DMS53 treated with DMSO at 0.1 percent for 48 hours (cell line): ENCODE measurements at regions not wholly inside any gene's neighbourhood (a gene's known extent, or its start where the extent isn't known, plus 50 kb on each side); places are given as distances from the start of the nearest gene placed in this dataset.

ENCODE experiments used
- DNase-seq: peaks from one replicate; lab custom pipeline; 2025; ENCODE audit not compliant: unreplicated experiment; lab: John Stamatoyannopoulos, UW

GRCh38 chr7:108810756-108811385 is 241.2 kb downstream of the DNAJB9 start:
- DNase-seq = no peak

GRCh38 chr7:108813251-108814014 is 243.8 kb downstream of the DNAJB9 start:
- DNase-seq = no peak

- no peak for DNase-seq
Measured at GRCh38 chr7:108815815-108816214, 246.1 kb downstream of the DNAJB9 start.

DNA sequence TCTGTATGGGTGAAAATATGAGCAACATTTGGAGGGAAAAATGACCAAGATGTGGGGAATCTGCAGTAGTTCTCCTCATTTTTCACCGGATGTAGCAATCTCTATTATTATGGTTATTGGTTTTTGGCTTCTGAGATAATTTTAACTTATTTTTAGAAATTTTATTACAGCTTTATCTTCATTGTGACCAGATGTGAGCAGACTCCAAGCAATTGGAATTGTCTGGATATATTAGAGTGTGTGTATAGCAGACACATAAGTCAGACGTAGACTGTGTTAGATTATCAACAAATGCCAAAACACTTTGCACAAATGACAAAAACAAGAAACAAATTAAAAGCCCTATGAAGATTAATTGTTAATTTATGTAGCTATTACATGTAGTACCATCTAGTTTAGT is 249.1 kb downstream of the DNAJB9 start:
- no peak for DNase-seq

DNA sequence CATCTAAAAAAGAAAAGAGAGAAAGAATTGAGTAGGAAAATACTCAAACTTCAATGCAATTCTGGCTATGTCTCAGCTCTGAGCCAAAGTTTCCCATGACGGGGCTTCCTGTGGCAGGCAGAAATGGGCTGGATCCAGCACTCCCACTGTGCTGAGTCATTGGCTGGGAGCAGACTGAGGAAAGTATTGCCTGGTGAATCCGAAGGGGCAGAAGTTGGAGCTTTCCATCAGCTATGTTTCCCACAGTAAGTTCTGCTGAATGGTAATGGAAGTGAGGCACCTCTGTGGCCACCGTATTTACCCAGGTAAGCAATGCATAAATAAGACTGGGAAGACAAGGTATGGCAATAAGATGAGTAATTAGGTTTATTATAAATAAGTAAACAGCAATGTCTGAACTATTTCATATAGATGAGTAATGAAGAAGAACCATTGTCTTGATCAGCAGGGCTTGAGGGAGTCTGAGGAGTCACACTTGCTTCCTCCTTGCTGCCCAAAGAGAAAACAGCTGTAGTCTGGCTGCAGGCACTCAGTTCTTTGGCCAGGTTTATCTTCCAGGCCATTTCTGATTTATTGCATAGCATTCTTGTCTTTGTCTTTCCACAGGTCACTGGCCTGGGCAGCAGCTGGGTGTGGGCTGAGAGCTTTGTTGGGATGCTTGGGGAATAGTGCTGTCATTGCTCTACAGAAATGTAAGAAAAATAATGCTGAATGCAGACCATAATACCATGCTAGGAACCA is 255.3 kb downstream of the DNAJB9 start:
- no peak for DNase-seq

- no peak for DNase-seq
Measured at GRCh38 chr7:108825581-108825909, 255.9 kb downstream of the DNAJB9 start.

- no peak for DNase-seq
Measured at GRCh38 chr7:108836256-108836655, 266.6 kb downstream of the DNAJB9 start.

GRCh38 chr7:108838198-108838597 is 268.5 kb downstream of the DNAJB9 start:
- no peak for DNase-seq

- no peak for DNase-seq
Measured at GRCh38 chr7:108839076-108839475, 269.4 kb downstream of the DNAJB9 start.

GRCh38 chr7:108845951-108846350 is 276.3 kb downstream of the DNAJB9 start:
- DNase-seq = no peak

DNA sequence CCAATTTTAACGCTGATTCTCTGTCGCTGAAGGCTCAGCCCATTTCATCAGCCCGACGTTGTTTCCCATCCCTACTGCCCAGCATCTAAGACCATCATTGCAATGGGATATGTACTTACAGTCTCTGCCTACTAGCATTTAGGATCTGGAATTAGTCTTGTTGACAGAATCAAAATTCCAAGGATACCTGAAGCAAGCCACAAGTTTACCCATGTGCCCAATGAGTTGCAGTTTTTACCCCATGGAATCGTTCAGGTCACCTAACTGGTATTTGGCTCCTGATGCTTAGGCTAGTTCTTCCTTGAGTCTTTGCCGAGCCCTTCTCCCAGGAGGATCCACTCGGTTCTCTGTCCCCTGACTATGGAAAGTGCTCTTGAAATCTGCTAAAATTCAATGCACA is 276.8 kb downstream of the DNAJB9 start:
- no peak for DNase-seq

- DNase-seq = no peak
Measured at GRCh38 chr7:108848486-108848885, 278.8 kb downstream of the DNAJB9 start.

GRCh38 chr7:108860615-108861014 is 290.9 kb downstream of the DNAJB9 start:
- DNase-seq = no peak

DNA sequence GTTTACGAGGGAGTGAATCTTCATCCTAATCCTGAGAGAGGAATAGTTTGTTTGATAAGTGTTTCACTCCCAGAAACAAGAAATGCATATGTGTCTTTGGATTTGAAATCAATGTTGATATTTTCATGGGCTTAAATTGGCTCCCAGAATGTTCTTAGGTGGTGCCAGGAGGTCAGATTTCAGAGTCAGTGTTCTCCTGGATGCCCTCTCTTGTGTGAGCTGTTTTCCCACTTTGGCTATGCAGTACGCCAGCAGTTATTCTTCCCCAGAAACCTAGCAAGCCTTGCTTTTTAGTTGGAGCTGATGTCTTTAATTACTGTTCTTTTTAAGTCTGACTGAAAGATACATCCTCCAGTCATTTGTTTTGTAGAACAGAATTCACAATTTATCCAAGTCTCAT is 291.4 kb downstream of the DNAJB9 start:
- DNase-seq = no peak

GRCh38 chr7:108863227-108863848 is 293.7 kb downstream of the DNAJB9 start:
- DNase-seq = no peak

DNA sequence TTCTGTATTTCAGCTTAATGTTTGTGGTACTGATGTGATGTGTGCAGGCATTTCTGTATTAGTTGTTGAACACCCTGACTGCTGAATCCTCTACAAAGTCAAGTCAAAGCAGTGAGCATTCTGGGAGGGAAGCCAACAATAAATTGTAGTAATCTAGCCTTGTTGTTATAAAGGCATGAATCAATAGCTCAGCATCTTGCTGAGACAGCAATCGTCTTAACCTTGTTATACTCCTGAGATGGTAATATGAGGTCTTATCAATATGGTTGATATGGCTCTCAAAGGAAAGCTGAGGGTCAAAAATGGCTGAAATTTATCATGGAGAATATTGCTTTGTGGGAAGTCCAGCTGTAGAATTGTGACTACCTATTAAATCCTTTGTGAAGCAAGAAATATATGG is 299.4 kb downstream of the DNAJB9 start:
- no peak for DNase-seq

- peak; percentile 2 for DNase-seq
Measured at GRCh38 chr7:108875139-108875538, 305.5 kb downstream of the DNAJB9 start.

DNA sequence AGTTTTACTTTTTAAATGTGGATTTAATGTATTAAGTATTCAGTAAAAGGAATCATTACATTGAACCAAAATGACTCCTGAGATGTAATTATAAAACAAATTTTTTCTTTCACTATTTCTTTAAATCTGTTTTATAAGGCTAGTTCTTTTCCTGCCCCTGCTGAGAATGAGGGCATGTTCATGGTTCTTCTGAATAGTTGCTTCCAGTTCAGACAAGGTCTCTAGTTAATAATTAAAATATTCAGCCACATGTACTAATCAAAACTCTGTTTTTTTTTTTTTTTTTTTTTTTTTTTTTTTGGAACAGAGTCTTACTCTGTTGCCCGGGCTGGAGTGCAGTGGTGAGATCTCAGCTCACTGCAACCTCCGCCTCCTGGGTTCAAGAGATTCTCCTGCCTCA is 321.2 kb downstream of the DNAJB9 start:
- peak; percentile 21 for DNase-seq

GRCh38 chr7:108908456-108908855 is 338.8 kb downstream of the DNAJB9 start:
- DNase-seq = no peak

DNA sequence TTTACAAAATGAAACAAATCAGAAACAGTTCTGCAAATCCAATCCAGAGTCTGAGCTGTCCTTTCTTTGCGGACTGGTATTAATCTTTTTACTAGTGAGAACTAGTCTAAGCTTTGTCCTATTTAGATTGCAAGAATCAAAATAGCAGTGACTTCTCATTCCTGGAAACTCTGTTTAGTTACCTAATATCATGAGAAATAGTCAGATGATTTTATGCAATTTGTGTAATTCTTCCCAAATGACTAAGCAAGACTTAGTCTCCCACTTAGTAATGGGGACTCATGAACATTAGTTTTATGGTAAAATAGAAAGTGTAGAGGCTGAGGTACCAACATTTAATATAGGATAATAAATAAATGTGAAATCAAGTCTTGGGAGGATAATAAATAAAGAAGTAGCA is 341.3 kb downstream of the DNAJB9 start:
- no peak for DNase-seq

DNA sequence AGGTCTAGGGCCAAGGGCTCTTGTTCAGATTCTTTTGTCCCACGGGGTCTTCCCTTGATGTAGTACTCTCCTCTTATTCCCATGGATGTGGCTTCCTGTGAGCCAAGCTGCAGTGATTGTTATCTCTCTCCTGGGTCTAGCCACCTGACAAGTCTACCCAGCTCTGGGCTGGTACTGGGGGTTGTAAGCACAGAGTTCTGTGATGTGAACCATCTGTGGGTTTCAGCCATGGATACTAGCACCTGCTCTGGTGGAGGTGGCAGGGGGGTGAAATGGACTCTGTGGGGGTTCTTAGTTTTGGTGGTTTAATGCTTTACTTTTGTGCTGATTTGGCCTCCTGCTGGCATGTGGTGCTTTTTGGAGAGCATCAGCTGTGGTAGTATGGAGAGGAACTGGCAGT is 350.8 kb downstream of the DNAJB9 start:
- no peak for DNase-seq

GRCh38 chr7:108943048-108943447 is 373.4 kb downstream of the DNAJB9 start:
- DNase-seq = peak; percentile 6
